AG04449 (cell line): ENCODE measurements at regions not wholly inside any gene's neighbourhood (a gene's known extent, or its start where the extent isn't known, plus 50 kb on each side); places are given as distances from the start of the nearest gene placed in this dataset.

Experiments
- CTCF ChIA-PET: fragments of 350-600 bp; formaldehyde crosslinking; extraction: SDS; loops from one replicate; lab custom pipeline; 2021; ENCODE audit warnings: antibody characterized with exemption; lab: Yijun Ruan, JAX
- POLR2A ChIA-PET: fragments of 400-600, 350-600 bp; formaldehyde crosslinking; extraction: SDS; loops from one replicate; lab custom pipeline; 2020; ENCODE audit warnings: antibody characterized with exemption, inconsistent platforms; lab: Yijun Ruan, JAX
- DNase-seq: peaks from one replicate; pipeline ENCODE4 v3.0.0-alpha.2; 2010; ENCODE audit warnings: low read depth, low spot score
- H3K4me3 ChIP-seq: 2 replicates; pipeline ENCODE4 v1.5.1; 2011; ENCODE audit warnings: low read depth, mild to moderate bottlenecking, control low read depth, low read length
- CTCF ChIP-seq: IDR thresholded peaks from one replicate; pipeline ENCODE4 v1.5.1; 2011; ENCODE audit warnings: mild to moderate bottlenecking, moderate library complexity, low read length, control low read depth, inconsistent platforms; ENCODE audit not compliant: insufficient read depth; ENCODE audit errors: missing control alignments

- TF ChIP-seq CTCF = no peak
- CTCF ChIA-PET = no interaction called here
- POLR2A ChIA-PET = no interaction called here
- no peak overlapping the region for H3K4me3 ChIP-seq
- DNase-seq = no peak
Measured at GRCh38 chr2:3010001-3010400, 367.6 kb downstream of the EIPR1 start.

GRCh38 chr2:3009483-3009882, 368.1 kb downstream of the EIPR1 start:
- H3K4me3 ChIP-seq = no peak overlapping the region
- DNase-seq = no peak
- ChIA-PET CTCF (no interaction called here), POLR2A (no interaction called here)
- no peak for TF ChIP-seq CTCF

- no peak for DNase-seq
- H3K4me3 ChIP-seq = no peak overlapping the region
- ChIA-PET POLR2A (no interaction called here), CTCF (no interaction called here)
- TF ChIP-seq CTCF = no peak
Measured at GRCh38 chr2:3009005-3009404, 368.6 kb downstream of the EIPR1 start.

GRCh38 chr2:3008561-3008960, 369.1 kb downstream of the EIPR1 start:
- ChIA-PET CTCF (no interaction called here), POLR2A (no interaction called here)
- TF ChIP-seq CTCF = no peak
- no peak for DNase-seq
- no peak overlapping the region for H3K4me3 ChIP-seq

- CTCF ChIA-PET = no interaction called here
- DNase-seq = no peak
- no peak for TF ChIP-seq CTCF
- POLR2A ChIA-PET = no interaction called here
- no peak overlapping the region for H3K4me3 ChIP-seq
Measured at GRCh38 chr2:3007135-3007534, 370.5 kb downstream of the EIPR1 start.

- H3K4me3 ChIP-seq = no peak overlapping the region
- no peak for TF ChIP-seq CTCF
- ChIA-PET POLR2A (no interaction called here), CTCF (no interaction called here)
- DNase-seq = no peak
Measured at GRCh38 chr2:3005859-3006501, 371.6 kb downstream of the EIPR1 start.
